ENCODE measurements at regions not wholly inside any gene's neighbourhood (a gene's known extent, or its start where the extent isn't known, plus 50 kb on each side); places are given as distances from the start of the nearest gene placed in this dataset.

- no peak overlapping the region for H3K4me3 ChIP-seq (ENCODE audit: low read depth, low read length)
- in situ Hi-C loops (cut with HindIII; ENCODE audit: low sequenced_read_pairs), result no loop called here
- TF ChIP-seq CTCF (IDR thresholded peaks at IDR 0.05; ENCODE audit: low read depth, low read length), result no peak
- no peak for DNase-seq (ENCODE audit: low read depth, low spot score)
Observed at GRCh38 chr10:121168545-121169216, 317.5 kb downstream of the WDR11 start.

GRCh38 chr10:121169406-121169805, 318.2 kb downstream of the WDR11 start:
- no peak for DNase-seq (ENCODE audit: low read depth, low spot score)
- H3K4me3 ChIP-seq (ENCODE audit: low read depth, low read length), result no peak overlapping the region
- TF ChIP-seq CTCF (IDR thresholded peaks at IDR 0.05; ENCODE audit: low read depth, low read length), result no peak
- in situ Hi-C loops (cut with HindIII; ENCODE audit: low sequenced_read_pairs), result no loop called here

GRCh38 chr10:121171825-121172787, 320.9 kb downstream of the WDR11 start:
- in situ Hi-C loops (cut with HindIII; ENCODE audit: low sequenced_read_pairs), result no loop called here
- H3K4me3 ChIP-seq (ENCODE audit: low read depth, low read length), result no peak overlapping the region
- TF ChIP-seq CTCF (IDR thresholded peaks at IDR 0.05; ENCODE audit: low read depth, low read length), result no peak
- no peak for DNase-seq (ENCODE audit: low read depth, low spot score)

- no peak for TF ChIP-seq CTCF (IDR thresholded peaks at IDR 0.05; ENCODE audit: low read depth, low read length)
- no peak overlapping the region for H3K4me3 ChIP-seq (ENCODE audit: low read depth, low read length)
- in situ Hi-C loops (cut with HindIII; ENCODE audit: low sequenced_read_pairs), result no loop called here
- DNase-seq (ENCODE audit: low read depth, low spot score), result no peak
Observed at GRCh38 chr10:121179006-121179405, 327.8 kb downstream of the WDR11 start.

- TF ChIP-seq CTCF (IDR thresholded peaks at IDR 0.05; ENCODE audit: low read depth, low read length), result no peak
- no peak for DNase-seq (ENCODE audit: low read depth, low spot score)
- no peak overlapping the region for H3K4me3 ChIP-seq (ENCODE audit: low read depth, low read length)
- in situ Hi-C loops (cut with HindIII; ENCODE audit: low sequenced_read_pairs), result no loop called here
Observed at GRCh38 chr10:121182219-121182618, 331.1 kb downstream of the WDR11 start.

- in situ Hi-C loops (cut with HindIII; ENCODE audit: low sequenced_read_pairs), result no loop called here
- no peak for TF ChIP-seq CTCF (IDR thresholded peaks at IDR 0.05; ENCODE audit: low read depth, low read length)
- DNase-seq (ENCODE audit: low read depth, low spot score), result no peak
- no peak overlapping the region for H3K4me3 ChIP-seq (ENCODE audit: low read depth, low read length)
Observed at GRCh38 chr10:121183236-121183635, 332.1 kb downstream of the WDR11 start.

All from astrocyte of the spinal cord (primary cell).